ENCODE measurements at regions not wholly inside any gene's neighbourhood (a gene's known extent, or its start where the extent isn't known, plus 50 kb on each side); places are given as distances from the start of the nearest gene placed in this dataset.

GRCh38 chr7:46532571-46532970 lies 611.5 kb upstream of the IGFBP3 start:
- TF ChIP-seq, protein P1, sequence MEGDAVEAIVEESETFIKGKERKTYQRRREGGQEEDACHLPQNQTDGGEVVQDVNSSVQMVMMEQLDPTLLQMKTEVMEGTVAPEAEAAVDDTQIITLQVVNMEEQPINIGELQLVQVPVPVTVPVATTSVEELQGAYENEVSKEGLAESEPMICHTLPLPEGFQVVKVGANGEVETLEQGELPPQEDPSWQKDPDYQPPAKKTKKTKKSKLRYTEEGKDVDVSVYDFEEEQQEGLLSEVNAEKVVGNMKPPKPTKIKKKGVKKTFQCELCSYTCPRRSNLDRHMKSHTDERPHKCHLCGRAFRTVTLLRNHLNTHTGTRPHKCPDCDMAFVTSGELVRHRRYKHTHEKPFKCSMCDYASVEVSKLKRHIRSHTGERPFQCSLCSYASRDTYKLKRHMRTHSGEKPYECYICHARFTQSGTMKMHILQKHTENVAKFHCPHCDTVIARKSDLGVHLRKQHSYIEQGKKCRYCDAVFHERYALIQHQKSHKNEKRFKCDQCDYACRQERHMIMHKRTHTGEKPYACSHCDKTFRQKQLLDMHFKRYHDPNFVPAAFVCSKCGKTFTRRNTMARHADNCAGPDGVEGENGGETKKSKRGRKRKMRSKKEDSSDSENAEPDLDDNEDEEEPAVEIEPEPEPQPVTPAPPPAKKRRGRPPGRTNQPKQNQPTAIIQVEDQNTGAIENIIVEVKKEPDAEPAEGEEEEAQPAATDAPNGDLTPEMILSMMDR (IDR thresholded peaks at IDR 0.05 in 4 of 5, conservative IDR thresholded peaks at IDR 0.05 in 1 of 5), result no peak
- TF ChIP-seq POLR2A (IDR thresholded peaks at IDR 0.05), result no peak
